HG03175 (cell line): ENCODE measurements at regions not wholly inside any gene's neighbourhood (a gene's known extent, or its start where the extent isn't known, plus 50 kb on each side); places are given as distances from the start of the nearest gene placed in this dataset.
"Not testable (repeated sequence)": the region's sequence is repeated elsewhere in the genome, so short reads cannot be mapped to it uniquely, and the experiment has no call there.

Source experiments
- ATAC-seq: cut with Tn5 transposase; IDR thresholded peaks from one replicate; pipeline ENCODE4 v1.9.1; 2021; ENCODE audit warnings: mild to moderate bottlenecking, moderate library complexity; ENCODE audit not compliant: unreplicated experiment

GRCh38 chrX:150118476-150118875, 180.2 kb upstream of the EOLA2 start:
- no peak for ATAC-seq

- no peak for ATAC-seq
Observed at GRCh38 chrX:150119323-150119722, 181.0 kb upstream of the EOLA2 start.

GRCh38 chrX:150125045-150125444, 186.8 kb upstream of the EOLA2 start:
- not testable (repeated sequence) for ATAC-seq

GRCh38 chrX:150127216-150127615, 188.9 kb upstream of the EOLA2 start:
- ATAC-seq, result no peak

GRCh38 chrX:150143721-150144440, 205.6 kb upstream of the EOLA2 start:
- no peak for ATAC-seq

GRCh38 chrX:150146271-150146896, 208.1 kb upstream of the EOLA2 start:
- no peak for ATAC-seq

GRCh38 chrX:150148749-150149672, 210.7 kb upstream of the EOLA2 start:
- ATAC-seq, result no peak

GRCh38 chrX:150150076-150150779, 211.9 kb upstream of the EOLA2 start:
- no peak for ATAC-seq

- ATAC-seq, result no peak
Observed at GRCh38 chrX:150150780-150151125, 212.4 kb upstream of the MAMLD1 start.

- no peak for ATAC-seq
Observed at GRCh38 chrX:150152036-150152435, 211.1 kb upstream of the MAMLD1 start.

GRCh38 chrX:150152546-150152945, 210.6 kb upstream of the MAMLD1 start:
- ATAC-seq, result no peak

- no peak for ATAC-seq
Observed at GRCh38 chrX:150155436-150156035, 207.6 kb upstream of the MAMLD1 start.

- no peak for ATAC-seq
Observed at GRCh38 chrX:150156615-150157014, 206.5 kb upstream of the MAMLD1 start.

- no peak for ATAC-seq
Observed at GRCh38 chrX:150157291-150157690, 205.8 kb upstream of the MAMLD1 start.

GRCh38 chrX:150158554-150159332, 204.4 kb upstream of the MAMLD1 start:
- ATAC-seq, result no peak

- no peak for ATAC-seq
Observed at GRCh38 chrX:150159537-150159936, 203.6 kb upstream of the MAMLD1 start.

GRCh38 chrX:150160656-150161055, 202.5 kb upstream of the MAMLD1 start:
- ATAC-seq, result no peak

GRCh38 chrX:150161193-150161592, 201.9 kb upstream of the MAMLD1 start:
- no peak for ATAC-seq

GRCh38 chrX:150162141-150162540, 201.0 kb upstream of the MAMLD1 start:
- ATAC-seq, result no peak
